Neural cell (in vitro differentiated cells): ENCODE measurements at regions not wholly inside any gene's neighbourhood (a gene's known extent, or its start where the extent isn't known, plus 50 kb on each side); places are given as distances from the start of the nearest gene placed in this dataset.

Source experiments
- H2AFZ ChIP-seq: fragments of 200-600, 300-800 bp; sonication (generic), shearing (Covaris generic); 2 replicates; pipeline ENCODE4 v1.6.0; 2014; ENCODE audit warnings: low read depth, mild to moderate bottlenecking, antibody characterized with exemption, low read length, moderate library complexity
- H3F3A ChIP-seq: fragments of 200-600 bp; shearing (Covaris generic); 2 replicates; pipeline ENCODE4 v1.6.1; 2016; ENCODE audit warnings: mild to moderate bottlenecking, moderate library complexity, mixed read lengths, antibody characterized with exemption, low read length; ENCODE audit not compliant: insufficient read depth, poor library complexity, severe bottlenecking
- H3K27ac ChIP-seq: fragments of 200-600, 300-800 bp; sonication (generic), shearing (Covaris generic); 2 replicates; pipeline ENCODE4 v1.5.1; 2014; ENCODE audit warnings: mild to moderate bottlenecking, low read length, moderate library complexity
- H3K27me3 ChIP-seq: fragments of 300-800, 200-600 bp; sonication (generic), shearing (Covaris generic); 2 replicates; pipeline ENCODE4 v1.6.0; 2014; ENCODE audit warnings: mild to moderate bottlenecking, low read depth, low read length, moderate library complexity; ENCODE audit not compliant: insufficient read depth
- H3K36me3 ChIP-seq: fragments of 300-800, 200-600 bp; sonication (generic), shearing (Covaris generic); 2 replicates; pipeline ENCODE4 v1.5.1; 2014; ENCODE audit warnings: mild to moderate bottlenecking, antibody characterized with exemption, low read length, moderate library complexity; ENCODE audit not compliant: insufficient read depth
- H3K4me2 ChIP-seq: fragments of 300-800, 200-600 bp; sonication (generic), shearing (Covaris generic); 2 replicates; pipeline ENCODE4 v1.6.0; 2014; ENCODE audit warnings: mild to moderate bottlenecking, low read length
- H3K4me3 ChIP-seq: fragments of 300-800, 200-600 bp; sonication (generic), shearing (Covaris generic); 2 replicates; pipeline ENCODE4 v1.5.1; 2014; ENCODE audit warnings: mild to moderate bottlenecking, low read length, moderate library complexity
- H3K79me2 ChIP-seq: fragments of 200-600 bp; shearing (Covaris generic); replicated peaks from 2 replicates; pipeline ENCODE4 v1.6.0; 2014; ENCODE audit warnings: mild to moderate bottlenecking, low read length, moderate library complexity; ENCODE audit not compliant: insufficient read depth
- H3K9ac ChIP-seq: fragments of 300-800, 200-600 bp; sonication (generic), shearing (Covaris generic); 2 replicates; pipeline ENCODE4 v1.6.1; 2016; ENCODE audit warnings: mild to moderate bottlenecking, low read length, mixed read lengths
- H3K9me2 ChIP-seq: fragments of 200-600 bp; shearing (Covaris generic); 2 replicates; pipeline ENCODE4 v1.6.1; 2016; ENCODE audit warnings: mild to moderate bottlenecking, low read length, mixed read lengths; ENCODE audit not compliant: insufficient read depth
- H3K9me3 ChIP-seq: fragments of 200-600, 300-800 bp; sonication (generic), shearing (Covaris generic); 2 replicates; pipeline ENCODE4 v1.6.1; 2016; ENCODE audit warnings: mild to moderate bottlenecking, mixed run types, low read length, moderate library complexity, mixed read lengths
- H4K20me1 ChIP-seq: fragments of 200-600 bp; shearing (Covaris generic); 2 replicates; pipeline ENCODE4 v1.6.1; 2016; ENCODE audit warnings: mild to moderate bottlenecking, mixed run types; ENCODE audit not compliant: insufficient read depth
- EP300 ChIP-seq: fragments of 450-650 bp; conservative IDR thresholded peaks from 2 replicates; pipeline ENCODE4 v1.6.1; 2014; ENCODE audit warnings: antibody characterized with exemption, mild to moderate bottlenecking, moderate library complexity; ENCODE audit not compliant: poor library complexity, severe bottlenecking
- EZH2 ChIP-seq: fragments of 200-600, 300-800 bp; shearing (Covaris generic), sonication (generic); IDR thresholded peaks from 2 replicates; pipeline ENCODE4 v1.6.1; 2014; ENCODE audit warnings: antibody characterized with exemption, low read length, borderline replicate concordance, mild to moderate bottlenecking; ENCODE audit not compliant: insufficient read depth, poor library complexity, severe bottlenecking
- MXI1 ChIP-seq: fragments of 450-650 bp; conservative IDR thresholded peaks from 2 replicates; pipeline ENCODE4 v1.6.1; 2014; ENCODE audit warnings: antibody characterized with exemption, mild to moderate bottlenecking; ENCODE audit not compliant: poor library complexity, severe bottlenecking
- POLR2AphosphoS5 ChIP-seq: IDR thresholded peaks from 2 replicates; pipeline ENCODE4 v1.6.1; 2012
- RAD21 ChIP-seq: fragments of 450-650 bp; conservative IDR thresholded peaks from 2 replicates; pipeline ENCODE4 v1.6.1; 2014; ENCODE audit warnings: antibody characterized with exemption, mild to moderate bottlenecking, moderate library complexity
- SMC3 ChIP-seq: fragments of 450-650 bp; conservative IDR thresholded peaks from 2 replicates; pipeline ENCODE4 v1.6.1; 2014; ENCODE audit warnings: antibody characterized with exemption, mild to moderate bottlenecking, moderate library complexity; ENCODE audit not compliant: poor library complexity
- TAF1 ChIP-seq: IDR thresholded peaks from 2 replicates; pipeline ENCODE4 v1.6.1; 2012; ENCODE audit warnings: low read depth
- TF ChIP-seq, protein P1 (sequence below): IDR thresholded peaks from 2 replicates; pipeline ENCODE4 v1.6.1; 2012; ENCODE audit warnings: borderline replicate concordance
- TF ChIP-seq, protein P2 (sequence below): fragments of 450-650 bp; IDR thresholded peaks from 2 replicates; pipeline ENCODE4 v1.5.1; 2014; ENCODE audit warnings: antibody characterized with exemption, mild to moderate bottlenecking, moderate library complexity; ENCODE audit not compliant: poor library complexity, severe bottlenecking

DNA sequence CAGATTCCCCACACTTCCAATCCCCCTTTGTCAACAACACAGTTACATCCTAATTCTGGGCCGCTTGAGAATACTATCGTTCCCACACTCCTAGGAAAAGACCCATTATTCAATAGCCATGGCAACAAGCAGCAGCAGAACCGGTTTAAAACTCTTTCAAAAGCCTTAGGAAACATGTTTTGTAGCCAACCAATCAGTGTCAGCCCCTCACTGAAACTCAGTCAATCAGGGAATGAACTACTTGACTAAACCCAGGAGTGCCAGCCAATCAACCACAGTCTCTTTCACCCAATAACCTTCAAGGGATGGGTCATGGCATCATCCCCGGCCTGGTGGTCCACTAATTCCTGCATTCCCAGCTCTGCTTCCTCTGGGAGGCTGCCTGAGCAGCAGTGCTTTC, 204.8 kb upstream of the HS6ST1 start:
- no peaks in the 10 kb centered on the region for H3K36me3 ChIP-seq
- no peak overlapping the region for H3K4me3 ChIP-seq
- H4K20me1 ChIP-seq = no peaks in the 10 kb centered on the region
- H3K27me3 ChIP-seq = no peaks in the 10 kb centered on the region
- no peak for TF ChIP-seq SMC3
- TF ChIP-seq EP300 = no peak
- no peak for TF ChIP-seq POLR2AphosphoS5
- no peak for TF ChIP-seq RAD21
- H3K27ac ChIP-seq = no peak overlapping the region
- no peak overlapping the region for H3K4me2 ChIP-seq
- H3K9me3 ChIP-seq = peaks cover 6% of the 10 kb centered on the region
- no peaks in the 10 kb centered on the region for H3K9me2 ChIP-seq
- no peak overlapping the region for H2AFZ ChIP-seq
- H3K9ac ChIP-seq = no peak overlapping the region
- H3F3A ChIP-seq = no peaks in the 10 kb centered on the region
- no peaks in the 10 kb centered on the region for H3K79me2 ChIP-seq

DNA sequence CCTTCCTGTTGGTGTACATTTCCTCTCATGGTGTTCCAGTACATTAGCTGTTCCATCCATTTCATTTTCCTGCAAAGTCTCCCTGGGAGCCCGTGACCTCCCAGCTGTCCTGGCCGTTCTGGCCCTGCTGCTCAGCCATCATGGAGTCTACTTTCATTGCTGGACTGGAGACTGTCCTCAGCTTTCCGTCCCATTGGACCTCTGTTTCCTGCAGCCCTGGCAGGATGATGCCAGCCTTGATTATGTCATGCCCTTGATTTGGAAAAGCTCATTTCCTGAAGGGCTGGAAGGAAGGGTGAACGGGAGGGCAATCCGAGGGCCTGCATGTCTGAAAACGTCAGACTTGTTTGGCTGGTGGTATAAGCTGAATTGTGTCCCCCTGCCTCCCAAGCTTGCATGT, 205.5 kb upstream of the HS6ST1 start:
- H3K9ac ChIP-seq = no peak overlapping the region
- H3K27me3 ChIP-seq = no peaks in the 10 kb centered on the region
- TF ChIP-seq, protein P1, sequence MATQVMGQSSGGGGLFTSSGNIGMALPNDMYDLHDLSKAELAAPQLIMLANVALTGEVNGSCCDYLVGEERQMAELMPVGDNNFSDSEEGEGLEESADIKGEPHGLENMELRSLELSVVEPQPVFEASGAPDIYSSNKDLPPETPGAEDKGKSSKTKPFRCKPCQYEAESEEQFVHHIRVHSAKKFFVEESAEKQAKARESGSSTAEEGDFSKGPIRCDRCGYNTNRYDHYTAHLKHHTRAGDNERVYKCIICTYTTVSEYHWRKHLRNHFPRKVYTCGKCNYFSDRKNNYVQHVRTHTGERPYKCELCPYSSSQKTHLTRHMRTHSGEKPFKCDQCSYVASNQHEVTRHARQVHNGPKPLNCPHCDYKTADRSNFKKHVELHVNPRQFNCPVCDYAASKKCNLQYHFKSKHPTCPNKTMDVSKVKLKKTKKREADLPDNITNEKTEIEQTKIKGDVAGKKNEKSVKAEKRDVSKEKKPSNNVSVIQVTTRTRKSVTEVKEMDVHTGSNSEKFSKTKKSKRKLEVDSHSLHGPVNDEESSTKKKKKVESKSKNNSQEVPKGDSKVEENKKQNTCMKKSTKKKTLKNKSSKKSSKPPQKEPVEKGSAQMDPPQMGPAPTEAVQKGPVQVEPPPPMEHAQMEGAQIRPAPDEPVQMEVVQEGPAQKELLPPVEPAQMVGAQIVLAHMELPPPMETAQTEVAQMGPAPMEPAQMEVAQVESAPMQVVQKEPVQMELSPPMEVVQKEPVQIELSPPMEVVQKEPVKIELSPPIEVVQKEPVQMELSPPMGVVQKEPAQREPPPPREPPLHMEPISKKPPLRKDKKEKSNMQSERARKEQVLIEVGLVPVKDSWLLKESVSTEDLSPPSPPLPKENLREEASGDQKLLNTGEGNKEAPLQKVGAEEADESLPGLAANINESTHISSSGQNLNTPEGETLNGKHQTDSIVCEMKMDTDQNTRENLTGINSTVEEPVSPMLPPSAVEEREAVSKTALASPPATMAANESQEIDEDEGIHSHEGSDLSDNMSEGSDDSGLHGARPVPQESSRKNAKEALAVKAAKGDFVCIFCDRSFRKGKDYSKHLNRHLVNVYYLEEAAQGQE = no peak
- TF ChIP-seq MXI1 (no peak), POLR2AphosphoS5 (no peak), EP300 (no peak), SMC3 (no peak), RAD21 (no peak), EZH2 (no peak), TAF1 (no peak)
- TF ChIP-seq, protein P2, sequence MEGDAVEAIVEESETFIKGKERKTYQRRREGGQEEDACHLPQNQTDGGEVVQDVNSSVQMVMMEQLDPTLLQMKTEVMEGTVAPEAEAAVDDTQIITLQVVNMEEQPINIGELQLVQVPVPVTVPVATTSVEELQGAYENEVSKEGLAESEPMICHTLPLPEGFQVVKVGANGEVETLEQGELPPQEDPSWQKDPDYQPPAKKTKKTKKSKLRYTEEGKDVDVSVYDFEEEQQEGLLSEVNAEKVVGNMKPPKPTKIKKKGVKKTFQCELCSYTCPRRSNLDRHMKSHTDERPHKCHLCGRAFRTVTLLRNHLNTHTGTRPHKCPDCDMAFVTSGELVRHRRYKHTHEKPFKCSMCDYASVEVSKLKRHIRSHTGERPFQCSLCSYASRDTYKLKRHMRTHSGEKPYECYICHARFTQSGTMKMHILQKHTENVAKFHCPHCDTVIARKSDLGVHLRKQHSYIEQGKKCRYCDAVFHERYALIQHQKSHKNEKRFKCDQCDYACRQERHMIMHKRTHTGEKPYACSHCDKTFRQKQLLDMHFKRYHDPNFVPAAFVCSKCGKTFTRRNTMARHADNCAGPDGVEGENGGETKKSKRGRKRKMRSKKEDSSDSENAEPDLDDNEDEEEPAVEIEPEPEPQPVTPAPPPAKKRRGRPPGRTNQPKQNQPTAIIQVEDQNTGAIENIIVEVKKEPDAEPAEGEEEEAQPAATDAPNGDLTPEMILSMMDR = no peak
- no peak overlapping the region for H3K27ac ChIP-seq
- no peak overlapping the region for H3K4me2 ChIP-seq
- no peaks in the 10 kb centered on the region for H3K9me2 ChIP-seq
- H3K79me2 ChIP-seq = no peaks in the 10 kb centered on the region
- no peaks in the 10 kb centered on the region for H3K36me3 ChIP-seq
- H2AFZ ChIP-seq = no peak overlapping the region
- H4K20me1 ChIP-seq = no peaks in the 10 kb centered on the region
- H3K9me3 ChIP-seq = peaks cover 6% of the 10 kb centered on the region
- no peak overlapping the region for H3K4me3 ChIP-seq
- no peaks in the 10 kb centered on the region for H3F3A ChIP-seq

DNA sequence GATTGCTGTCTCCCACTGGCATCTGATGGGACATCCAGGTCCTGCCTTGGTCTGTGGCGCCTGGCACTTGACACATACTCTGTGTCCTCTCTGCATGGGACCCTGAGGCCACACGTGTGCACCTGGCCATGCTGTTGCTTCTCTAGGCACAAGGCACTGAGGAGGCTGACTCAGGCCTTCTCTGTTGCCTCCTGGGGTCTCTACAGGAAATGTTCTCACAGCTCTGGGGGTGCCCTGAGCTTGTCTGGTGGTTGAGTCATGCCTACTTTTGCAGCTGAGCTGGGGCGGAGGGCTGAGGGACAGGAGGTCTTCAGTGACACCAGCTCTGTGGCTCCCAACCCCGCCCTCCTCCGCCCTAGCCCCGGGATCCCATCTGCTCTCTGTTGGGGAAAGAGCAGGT, 207.0 kb upstream of the HS6ST1 start:
- H3K27ac ChIP-seq = no peak overlapping the region
- peaks cover 6% of the 10 kb centered on the region for H3K9me3 ChIP-seq
- H4K20me1 ChIP-seq = no peaks in the 10 kb centered on the region
- H3K9me2 ChIP-seq = no peaks in the 10 kb centered on the region
- no peak overlapping the region for H3K9ac ChIP-seq
- no peaks in the 10 kb centered on the region for H3F3A ChIP-seq
- H3K79me2 ChIP-seq = no peaks in the 10 kb centered on the region
- no peak overlapping the region for H3K4me2 ChIP-seq
- H3K27me3 ChIP-seq = no peaks in the 10 kb centered on the region
- TF ChIP-seq, protein P2 = no peak
- TF ChIP-seq SMC3 = no peak
- TF ChIP-seq EZH2 = no peak
- TF ChIP-seq, protein P1 = no peak
- no peak for TF ChIP-seq RAD21
- TF ChIP-seq TAF1 = no peak
- H3K4me3 ChIP-seq = no peak overlapping the region
- no peaks in the 10 kb centered on the region for H3K36me3 ChIP-seq
- H2AFZ ChIP-seq = no peak overlapping the region
